ENCODE measurements at regions not wholly inside any gene's neighbourhood (a gene's known extent, or its start where the extent isn't known, plus 50 kb on each side); places are given as distances from the start of the nearest gene placed in this dataset.

GRCh38 chr6:12555781-12556180 lies 160.8 kb upstream of the PHACTR1 start:
- in situ Hi-C loops (cut with MboI; ENCODE audit: low pct_unique_long_range_greater_than_20kb in 2 of 9, low sequenced_read_pairs in 9 of 9, unreplicated experiment in 9 of 9) = no loop called here
- Histone ChIP-seq H3K27ac (no peak overlapping the region), H3K4me3 (no peak overlapping the region), H3K4me1 (replicated peaks in 1 of 2) (no peaks in the 10 kb centered on the region)
- no peak for ATAC-seq (replicated peaks in 6 of 8)
- WGBS, 10 experiments = 50 to 94% (median 88%) methylated on average over 1 to 3 of the region's 3 CpGs; no CpG with 5 or more reads in 3 of the 10 experiments

- Histone ChIP-seq H3K4me3 (no peak overlapping the region), H3K4me1 (replicated peaks in 1 of 2) (no peaks in the 10 kb centered on the region), H3K27ac (no peak overlapping the region)
- 40 to 100% (median 100%) methylated on average over 1 to 2 of the region's 2 CpGs; no CpG with 5 or more reads in 1 of the 10 experiments for WGBS, 10 experiments
- in situ Hi-C loops (cut with MboI; ENCODE audit: low pct_unique_long_range_greater_than_20kb in 2 of 9, low sequenced_read_pairs in 9 of 9, unreplicated experiment in 9 of 9) = no loop called here
- ATAC-seq (replicated peaks in 6 of 8) = no peak
Observed at GRCh38 chr6:12557765-12558164, 158.8 kb upstream of the PHACTR1 start.

DNA sequence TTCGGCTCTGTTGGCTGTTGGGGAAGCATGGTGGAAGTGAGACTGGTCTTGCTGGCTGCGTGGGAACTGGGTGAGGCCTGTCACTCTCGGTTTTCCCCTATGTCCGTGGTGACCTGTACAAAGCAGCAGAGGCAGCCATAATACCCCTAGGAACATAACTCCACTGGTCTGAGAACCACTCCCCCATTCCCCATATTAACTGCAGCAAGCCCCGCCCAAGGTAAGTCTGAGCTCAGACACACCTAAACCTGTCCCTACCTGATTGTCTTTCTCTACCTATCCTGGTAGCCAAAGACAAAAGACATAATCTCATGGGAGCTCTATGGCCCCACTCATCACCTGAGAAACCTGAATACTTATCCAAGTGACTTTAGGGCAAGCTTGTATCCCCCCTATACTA lies 156.3 kb upstream of the PHACTR1 start:
- no peak for ATAC-seq (replicated peaks in 6 of 8)
- Histone ChIP-seq H3K27ac (no peak overlapping the region), H3K4me1 (replicated peaks in 1 of 2) (no peaks in the 10 kb centered on the region), H3K4me3 (no peak overlapping the region)
- in situ Hi-C loops (cut with MboI; ENCODE audit: low pct_unique_long_range_greater_than_20kb in 2 of 9, low sequenced_read_pairs in 9 of 9, unreplicated experiment in 9 of 9) = no loop called here
- 40 to 91% (median 80%) methylated on average over 1 to 4 of the region's 5 CpGs; no CpG with 5 or more reads in 5 of the 10 experiments for WGBS, 10 experiments

GRCh38 chr6:12566618-12567123 lies 149.9 kb upstream of the PHACTR1 start:
- in situ Hi-C loops (cut with MboI; ENCODE audit: low pct_unique_long_range_greater_than_20kb in 2 of 9, low sequenced_read_pairs in 9 of 9, unreplicated experiment in 9 of 9) = no loop called here
- Histone ChIP-seq H3K4me3 (no peak overlapping the region), H3K4me1 (replicated peaks in 1 of 2) (peaks cover 0 to 4% of the 10 kb centered on the region in 2 donors), H3K27ac (no peak overlapping the region)
- 67 to 100% (median 95%) methylated on average over 2 of the region's 2 CpGs; no CpG with 5 or more reads in 1 of the 10 experiments for WGBS, 10 experiments
- ATAC-seq (replicated peaks in 6 of 8) = no peak

- H3K4me3 ChIP-seq = no peak overlapping the region
Observed at GRCh38 chr6:12567682-12568081, 148.9 kb upstream of the PHACTR1 start.

DNA sequence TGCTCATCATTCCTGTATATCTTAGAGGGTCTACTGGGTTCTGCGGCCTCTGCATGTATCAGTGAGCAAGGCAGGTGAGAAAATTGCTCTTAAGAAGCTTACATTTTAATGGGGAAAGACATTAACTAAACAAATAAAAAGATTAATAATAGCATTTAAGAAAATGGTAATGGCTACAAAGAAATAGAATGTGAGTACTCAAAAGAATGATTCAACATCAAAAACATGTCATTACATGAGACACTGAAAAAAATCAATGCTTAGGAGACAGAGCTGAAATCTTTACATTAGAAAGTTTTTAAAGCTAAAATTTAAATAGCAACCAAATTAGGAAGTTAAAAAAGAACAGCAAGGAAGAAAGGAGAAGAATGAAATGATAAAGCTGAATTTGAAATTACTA lies 146.9 kb upstream of the PHACTR1 start:
- H3K27ac ChIP-seq = no peak overlapping the region
- in situ Hi-C loops (cut with MboI; ENCODE audit: low pct_unique_long_range_greater_than_20kb in 2 of 9, low sequenced_read_pairs in 9 of 9, unreplicated experiment in 9 of 9) = no loop called here
- ATAC-seq (replicated peaks in 6 of 8) = no peak

More at GRCh38 chr6:12567682-12568081, 148.9 kb upstream of the PHACTR1 start:
- no peak overlapping the region for H3K27ac ChIP-seq
- 67 to 100% (median 83%) methylated on average over 1 to 3 of the region's 3 CpGs for WGBS, 10 experiments
- ATAC-seq (replicated peaks in 6 of 8) = no peak
- in situ Hi-C loops (cut with MboI; ENCODE audit: low pct_unique_long_range_greater_than_20kb in 2 of 9, low sequenced_read_pairs in 9 of 9, unreplicated experiment in 9 of 9) = no loop called here
- H3K4me1 ChIP-seq (replicated peaks in 1 of 2) = peaks cover 0 to 4% of the 10 kb centered on the region in 2 donors

GRCh38 chr6:12570461-12571030 lies 146.0 kb upstream of the PHACTR1 start:
- ATAC-seq (replicated peaks in 6 of 8) = no peak

More for the DNA sequence above, 146.9 kb upstream of the PHACTR1 start:
- 60 to 100% (median 100%) methylated on average over 1 of the region's 1 CpG for WGBS, 10 experiments
- Histone ChIP-seq H3K4me1 (replicated peaks in 1 of 2) (peaks cover 4% of the 10 kb centered on the region in 2 donors), H3K4me3 (no peak overlapping the region)

DNA sequence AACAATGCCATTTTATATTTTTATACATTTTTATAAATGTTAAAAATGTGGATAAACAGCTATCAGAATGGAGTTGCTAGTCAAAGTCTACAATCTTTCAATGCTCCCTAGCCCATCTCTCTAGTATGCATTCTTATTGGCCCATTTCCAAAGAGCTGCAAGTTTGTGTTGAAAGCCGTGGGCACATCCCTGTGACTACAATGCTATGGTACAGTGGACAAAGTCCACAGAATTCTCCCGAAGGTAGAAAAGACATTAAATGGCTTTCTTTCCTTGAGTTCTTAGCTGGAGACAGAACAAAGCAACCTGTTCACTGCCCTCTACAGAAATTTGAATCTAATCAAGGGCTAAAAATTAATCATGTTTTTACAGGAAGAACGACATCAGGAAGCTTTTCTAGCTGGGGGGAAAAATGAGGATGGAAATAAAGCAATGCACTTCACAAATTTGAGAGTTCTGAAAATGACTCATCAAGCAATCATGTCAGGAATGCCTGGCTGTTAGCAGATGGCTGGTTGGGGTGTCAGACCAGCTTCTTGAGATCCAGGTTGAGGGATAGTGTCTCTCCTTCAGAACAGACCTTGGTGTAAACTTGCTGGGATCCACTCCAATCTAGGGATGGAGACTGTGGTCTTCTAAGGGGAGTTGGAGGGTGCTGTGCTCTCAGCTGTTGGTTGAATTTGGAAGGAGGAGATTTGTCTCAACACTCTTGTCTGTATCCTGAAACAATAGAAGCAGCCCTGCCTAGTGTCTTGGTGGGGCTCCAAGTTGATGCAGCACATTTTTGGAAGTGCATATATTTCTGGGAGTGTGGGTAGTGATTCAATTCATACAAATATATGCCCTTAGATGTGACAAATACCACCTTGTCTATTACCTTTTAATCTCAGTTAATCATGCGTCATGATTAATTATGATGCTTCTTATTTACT lies 143.4 kb upstream of the PHACTR1 start:
- Histone ChIP-seq H3K4me1 (replicated peaks in 1 of 2) (peaks cover 0 to 4% of the 10 kb centered on the region in 2 donors), H3K27ac (no peak overlapping the region), H3K4me3 (no peak overlapping the region)
- ATAC-seq (replicated peaks in 6 of 8) = peak in 3 of 8 experiments; percentile 67 to 94 (median 90)
- in situ Hi-C loops (cut with MboI; ENCODE audit: low pct_unique_long_range_greater_than_20kb in 2 of 9, low sequenced_read_pairs in 9 of 9, unreplicated experiment in 9 of 9) = no loop called here
- WGBS, 10 experiments = 7 to 100% (median 74%) methylated on average over 1 to 4 of the region's 4 CpGs

More at GRCh38 chr6:12570461-12571030, 146.0 kb upstream of the PHACTR1 start:
- in situ Hi-C loops (cut with MboI; ENCODE audit: low pct_unique_long_range_greater_than_20kb in 2 of 9, low sequenced_read_pairs in 9 of 9, unreplicated experiment in 9 of 9) = no loop called here
- no peak overlapping the region for H3K27ac ChIP-seq
- 35 to 94% (median 81%) methylated on average over 1 to 2 of the region's 2 CpGs for WGBS, 10 experiments
- H3K4me1 ChIP-seq (replicated peaks in 1 of 2) = peaks cover 4% of the 10 kb centered on the region in 2 donors
- no peak overlapping the region for H3K4me3 ChIP-seq

DNA sequence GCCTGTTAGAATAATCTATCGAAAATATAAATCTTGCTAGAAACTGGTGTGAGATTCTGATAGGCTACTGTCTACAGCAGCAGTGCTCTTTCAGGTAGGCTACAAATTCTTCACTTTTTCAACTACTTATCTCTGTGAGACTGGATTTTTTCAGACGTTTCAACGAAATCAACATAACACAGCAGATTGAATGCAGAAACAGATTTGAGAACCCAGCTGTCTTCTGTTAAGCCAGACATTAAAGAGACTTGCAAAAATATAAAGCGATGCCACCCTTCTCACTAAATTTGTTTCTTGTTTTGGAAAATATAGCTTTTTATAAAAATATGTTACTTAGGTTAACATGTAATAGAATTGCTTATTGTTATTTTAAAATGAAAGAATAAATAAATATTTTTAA lies 140.6 kb upstream of the PHACTR1 start:
- ATAC-seq (replicated peaks in 6 of 8) = no peak
- in situ Hi-C loops (cut with MboI; ENCODE audit: low pct_unique_long_range_greater_than_20kb in 2 of 9, low sequenced_read_pairs in 9 of 9, unreplicated experiment in 9 of 9) = loop anchor here in 1 of 9 experiments (25.0 kb wide), 1 partner anchor 989 kb away; no protein-coding TSS in a partner anchor

GRCh38 chr6:12576389-12576788 lies 140.2 kb upstream of the PHACTR1 start:
- H3K4me3 ChIP-seq = no peak overlapping the region
- in situ Hi-C loops (cut with MboI; ENCODE audit: low pct_unique_long_range_greater_than_20kb in 2 of 9, low sequenced_read_pairs in 9 of 9, unreplicated experiment in 9 of 9) = loop anchor here in 1 of 9 experiments (25.0 kb wide), 1 partner anchor 989 kb away; no protein-coding TSS in a partner anchor
- H3K4me1 ChIP-seq (replicated peaks in 1 of 2) = peaks cover 0 to 8% of the 10 kb centered on the region in 2 donors
- ATAC-seq (replicated peaks in 6 of 8) = peak in 6 of 8 experiments; percentile 22 to 46 (median 37)
- WGBS, 10 experiments = 35 to 100% (median 91%) methylated on average over 1 to 2 of the region's 2 CpGs
- H3K27ac ChIP-seq = no peak overlapping the region

More for the DNA sequence above, 140.6 kb upstream of the PHACTR1 start:
- 44 to 100% (median 73%) methylated on average over 1 to 4 of the region's 4 CpGs; no CpG with 5 or more reads in 1 of the 10 experiments for WGBS, 10 experiments
- Histone ChIP-seq H3K4me3 (no peak overlapping the region), H3K27ac (no peak overlapping the region), H3K4me1 (replicated peaks in 1 of 2) (peaks cover 0 to 8% of the 10 kb centered on the region in 2 donors)

DNA sequence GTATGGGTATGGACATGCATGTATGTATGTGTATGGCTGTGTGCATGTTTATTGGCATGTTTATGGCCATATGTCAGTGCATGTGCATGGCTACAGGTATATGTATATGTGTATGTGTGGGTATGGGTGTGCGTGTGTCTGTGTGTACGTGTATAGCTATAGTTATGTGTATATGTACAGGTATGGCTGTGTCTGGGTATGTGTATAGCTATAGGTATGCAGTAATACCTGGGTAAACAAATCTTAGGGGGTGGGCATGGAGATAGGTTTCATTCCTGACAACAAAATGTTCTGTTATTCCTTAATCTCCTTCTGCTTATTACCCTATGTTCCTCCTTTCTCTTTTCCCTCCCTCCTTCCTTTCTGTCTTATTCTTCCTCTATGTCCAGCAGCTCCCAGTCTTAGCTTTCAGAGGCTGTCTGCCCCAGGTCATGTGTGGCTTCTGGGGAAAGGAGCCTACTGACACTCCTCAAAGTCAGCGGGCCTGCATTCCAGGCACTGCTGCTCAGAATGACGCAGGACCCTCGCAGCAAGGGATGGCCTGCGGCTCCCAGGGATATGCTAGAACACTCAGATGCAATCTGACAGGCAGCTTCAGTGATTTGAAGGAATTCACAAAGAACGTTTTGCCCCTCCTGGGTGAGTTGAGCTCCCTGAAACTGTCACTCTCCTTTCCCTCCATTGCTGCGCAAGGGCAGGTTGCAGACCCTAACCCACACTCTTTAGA lies 139.3 kb upstream of the PHACTR1 start:
- in situ Hi-C loops (cut with MboI; ENCODE audit: low pct_unique_long_range_greater_than_20kb in 2 of 9, low sequenced_read_pairs in 9 of 9, unreplicated experiment in 9 of 9) = loop anchor here in 1 of 9 experiments (25.0 kb wide), 1 partner anchor 990 kb away; no protein-coding TSS in a partner anchor
- no peak overlapping the region for H3K4me3 ChIP-seq
- no peak overlapping the region for H3K27ac ChIP-seq
- ATAC-seq (replicated peaks in 6 of 8) = no peak
- 71 to 100% (median 83%) methylated on average over 2 to 6 of the region's 8 CpGs; no CpG with 5 or more reads in 4 of the 10 experiments for WGBS, 10 experiments
- peaks cover 1 to 8% of the 10 kb centered on the region in 2 donors for H3K4me1 ChIP-seq (replicated peaks in 1 of 2)

DNA sequence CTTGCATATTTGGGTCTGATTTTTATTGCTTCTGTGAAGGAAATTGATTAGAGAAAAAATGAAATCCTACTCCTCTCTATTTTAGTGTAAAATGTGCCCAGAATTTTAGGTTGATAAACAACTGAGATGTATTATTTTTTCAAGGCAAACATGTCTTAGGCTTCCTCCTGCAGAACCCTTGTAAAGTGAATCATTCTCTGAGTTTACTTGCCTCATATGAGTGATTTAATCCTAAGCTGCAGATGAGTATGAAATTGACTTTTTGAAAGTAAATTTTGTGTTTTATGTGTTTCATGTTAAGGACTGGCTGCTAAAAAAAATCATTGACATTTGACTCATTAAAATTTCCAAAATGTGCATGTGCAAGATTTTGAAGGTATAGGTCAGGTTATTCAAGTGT lies 138.5 kb upstream of the PHACTR1 start:
- no peak overlapping the region for H3K4me3 ChIP-seq
- H3K27ac ChIP-seq = no peak overlapping the region
- no peak for ATAC-seq (replicated peaks in 6 of 8)
- in situ Hi-C loops (cut with MboI; ENCODE audit: low pct_unique_long_range_greater_than_20kb in 2 of 9, low sequenced_read_pairs in 9 of 9, unreplicated experiment in 9 of 9) = loop anchor here in 1 of 9 experiments (25.0 kb wide), 1 partner anchor 991 kb away; no protein-coding TSS in a partner anchor
- peaks cover 6 to 8% of the 10 kb centered on the region in 2 donors for H3K4me1 ChIP-seq (replicated peaks in 1 of 2)
